ENCODE measurements at regions not wholly inside any gene's neighbourhood (a gene's known extent, or its start where the extent isn't known, plus 50 kb on each side); places are given as distances from the start of the nearest gene placed in this dataset.
"Not testable (repeated sequence)": the region's sequence is repeated elsewhere in the genome, so short reads cannot be mapped to it uniquely, and the experiment has no call there.

DNA sequence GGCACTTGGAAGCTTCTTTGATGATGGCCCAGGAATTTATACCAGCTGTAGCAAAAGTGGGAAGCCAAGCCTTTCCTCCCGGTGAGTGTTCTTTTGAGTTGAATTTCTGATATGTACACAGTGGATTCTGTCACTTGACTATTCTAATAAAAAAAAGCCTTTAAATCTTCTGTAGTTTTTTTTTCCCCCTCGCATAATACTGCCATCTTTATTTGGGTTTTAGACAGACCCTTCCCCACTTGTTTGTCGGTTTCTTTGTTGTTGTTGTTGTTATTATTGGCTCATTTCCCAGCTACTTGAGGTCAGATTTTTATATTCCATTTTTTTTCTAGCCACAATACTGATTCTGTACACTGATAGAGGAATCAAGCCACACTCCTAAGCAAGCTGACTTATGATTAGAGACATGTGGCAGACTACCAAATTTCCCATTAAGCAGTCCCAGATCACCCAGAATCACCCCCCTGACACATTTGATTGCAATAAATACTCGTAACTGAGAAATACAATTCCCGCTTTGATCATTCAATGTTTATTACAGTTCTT lies 122.4 kb upstream of the IL12A start:
- DNase-seq (ENCODE audit: low read depth in 2 of 2) = no peak

DNA sequence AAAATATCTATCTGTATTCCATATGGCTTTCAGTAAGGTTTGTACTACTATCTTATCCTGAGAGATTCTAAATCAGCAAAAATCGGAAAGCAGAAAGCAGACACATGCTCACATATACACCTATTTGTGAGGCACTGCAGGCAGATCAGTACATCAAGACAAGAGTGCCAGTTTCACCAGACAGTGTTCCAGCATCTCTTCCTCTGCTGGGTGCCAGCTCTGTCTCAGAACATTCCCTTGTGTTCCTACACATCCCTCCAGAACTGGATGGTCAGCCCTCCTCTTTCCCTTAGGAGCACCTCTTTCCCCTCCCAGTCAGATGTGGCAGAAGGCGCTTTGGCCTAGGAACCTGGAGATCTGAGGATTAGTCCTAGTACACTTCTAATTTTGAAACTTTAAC lies 121.3 kb upstream of the IL12A start:
- no peak for DNase-seq (ENCODE audit: low read depth in 2 of 2)

- no peak for DNase-seq (ENCODE audit: low read depth in 2 of 2)
Measured at GRCh38 chr3:159870723-159871122, 117.9 kb upstream of the IL12A start.

DNA sequence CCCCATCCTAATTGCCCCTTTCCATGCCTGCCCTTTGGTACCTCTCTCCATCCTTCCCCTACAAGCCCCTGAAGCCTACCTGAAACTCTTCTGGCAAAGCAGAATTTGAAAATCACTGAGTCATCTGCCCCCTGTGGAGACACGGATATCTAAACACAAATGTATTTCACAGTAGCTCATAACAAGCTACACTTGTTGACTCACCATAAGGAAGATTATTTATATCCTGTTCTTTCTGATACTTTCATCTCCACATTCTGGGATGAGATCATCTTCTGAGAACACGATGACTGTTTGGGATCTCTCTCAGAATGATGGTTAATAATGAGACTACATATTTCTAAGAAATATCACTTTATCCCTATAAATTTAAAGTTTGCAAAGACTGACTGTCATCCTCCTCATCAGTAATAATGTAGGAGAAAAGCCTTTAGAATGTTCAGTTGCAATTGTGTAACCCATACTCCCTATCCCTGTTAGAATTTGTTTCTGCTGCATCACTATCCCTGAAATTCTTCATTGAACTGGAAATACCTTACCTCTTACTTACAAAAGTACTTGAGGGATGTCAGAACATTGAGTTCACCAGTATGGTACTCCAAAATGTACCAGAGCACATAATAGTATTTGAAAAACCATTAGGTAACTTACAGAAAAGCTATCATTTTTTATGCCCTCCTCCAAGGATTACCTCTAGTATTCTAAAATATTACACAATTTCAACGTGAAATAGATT lies 116.1 kb upstream of the IL12A start:
- DNase-seq (ENCODE audit: low read depth in 2 of 2) = no peak

DNA sequence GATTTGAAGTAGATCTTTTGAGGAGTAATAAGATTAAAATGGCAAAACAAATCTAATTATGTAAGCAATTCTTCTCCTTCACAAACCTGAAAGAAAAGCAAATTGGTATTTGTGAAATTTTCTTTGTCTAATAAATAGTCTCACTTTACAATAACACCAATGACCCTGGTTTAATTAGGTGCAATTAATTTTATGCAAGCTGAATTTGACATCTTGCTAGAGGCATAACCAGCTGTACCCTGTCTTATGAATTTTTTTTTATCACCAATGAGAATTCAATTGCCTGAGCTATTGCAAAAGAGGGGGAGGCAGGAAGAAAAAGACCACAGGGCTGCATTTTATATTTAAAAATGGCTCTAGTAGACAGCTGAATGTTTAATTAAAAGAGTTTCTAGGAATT lies 113.5 kb upstream of the IL12A start:
- DNase-seq (ENCODE audit: low read depth in 2 of 2) = no peak

DNA sequence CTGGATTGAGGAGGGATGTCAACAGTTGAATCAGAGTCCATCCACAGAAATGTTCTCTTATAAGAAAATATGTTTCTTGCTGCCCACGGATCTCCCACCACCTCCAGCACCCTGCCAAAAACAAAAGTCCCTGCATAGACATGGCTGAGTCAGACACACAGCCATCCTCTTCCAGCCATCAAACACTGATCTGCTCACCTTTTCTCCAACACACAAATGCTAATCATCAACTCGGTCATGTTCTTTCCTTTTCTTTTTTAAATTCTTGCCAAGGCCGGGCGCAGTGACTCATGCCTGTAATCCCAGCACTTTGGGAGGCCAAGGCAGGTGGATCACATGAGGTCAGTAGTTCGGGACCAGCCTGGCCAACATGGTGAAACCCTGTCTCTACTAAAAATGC lies 110.7 kb upstream of the IL12A start:
- no peak for DNase-seq (ENCODE audit: low read depth in 2 of 2)

DNA sequence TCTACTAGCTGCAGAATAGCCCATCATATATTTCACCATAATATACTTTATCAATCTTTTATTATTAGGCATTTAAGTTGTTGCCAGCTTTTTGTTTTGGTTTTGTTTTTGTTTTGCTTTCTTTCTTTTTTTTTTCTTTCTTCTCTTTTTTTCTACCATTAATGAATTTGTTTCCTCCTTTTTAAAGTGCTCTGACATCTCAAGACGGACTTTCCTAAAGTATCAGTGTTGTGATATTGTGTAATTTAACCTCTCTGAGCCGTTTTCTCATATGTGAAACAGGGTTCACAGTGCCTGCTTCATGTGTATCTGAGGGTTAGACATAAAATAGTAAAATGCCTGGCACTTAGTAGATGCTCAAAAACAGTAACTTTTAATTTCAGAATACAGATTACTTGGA lies 109.5 kb upstream of the IL12A start:
- DNase-seq (ENCODE audit: low read depth in 2 of 2) = no peak

- DNase-seq (ENCODE audit: low read depth in 2 of 2) = no peak
Measured at GRCh38 chr3:159879598-159879997, 109.0 kb upstream of the IL12A start.

- DNase-seq (ENCODE audit: low read depth in 2 of 2) = no peak
Measured at GRCh38 chr3:159881208-159881607, 107.4 kb upstream of the IL12A start.

DNA sequence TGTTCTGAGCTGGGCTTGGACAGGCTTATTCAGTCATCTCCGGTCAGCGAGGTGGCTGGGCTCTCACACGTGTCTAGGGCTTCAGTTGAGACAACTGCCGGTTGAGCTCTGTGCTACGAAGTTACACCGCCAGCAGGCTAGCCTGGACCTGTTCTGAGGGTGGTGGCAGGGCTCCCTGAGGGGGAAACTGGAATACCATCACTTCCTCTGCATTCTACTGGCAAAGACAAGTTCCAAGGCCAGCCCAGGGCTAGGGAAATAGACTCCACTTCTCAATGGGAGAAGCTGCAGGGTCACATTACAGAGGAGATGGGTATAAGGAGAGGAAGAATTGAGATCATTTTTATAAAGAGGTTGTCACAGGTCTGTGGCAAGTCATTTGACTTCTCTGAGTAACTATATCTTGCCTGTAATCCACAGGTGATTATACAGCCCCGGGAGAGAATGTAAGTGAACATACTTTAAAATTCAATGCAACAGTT lies 106.8 kb upstream of the IL12A start:
- no peak for DNase-seq (ENCODE audit: low read depth in 2 of 2)

GRCh38 chr3:159882367-159882766 lies 106.3 kb upstream of the IL12A start:
- DNase-seq (ENCODE audit: low read depth in 2 of 2) = no peak

DNA sequence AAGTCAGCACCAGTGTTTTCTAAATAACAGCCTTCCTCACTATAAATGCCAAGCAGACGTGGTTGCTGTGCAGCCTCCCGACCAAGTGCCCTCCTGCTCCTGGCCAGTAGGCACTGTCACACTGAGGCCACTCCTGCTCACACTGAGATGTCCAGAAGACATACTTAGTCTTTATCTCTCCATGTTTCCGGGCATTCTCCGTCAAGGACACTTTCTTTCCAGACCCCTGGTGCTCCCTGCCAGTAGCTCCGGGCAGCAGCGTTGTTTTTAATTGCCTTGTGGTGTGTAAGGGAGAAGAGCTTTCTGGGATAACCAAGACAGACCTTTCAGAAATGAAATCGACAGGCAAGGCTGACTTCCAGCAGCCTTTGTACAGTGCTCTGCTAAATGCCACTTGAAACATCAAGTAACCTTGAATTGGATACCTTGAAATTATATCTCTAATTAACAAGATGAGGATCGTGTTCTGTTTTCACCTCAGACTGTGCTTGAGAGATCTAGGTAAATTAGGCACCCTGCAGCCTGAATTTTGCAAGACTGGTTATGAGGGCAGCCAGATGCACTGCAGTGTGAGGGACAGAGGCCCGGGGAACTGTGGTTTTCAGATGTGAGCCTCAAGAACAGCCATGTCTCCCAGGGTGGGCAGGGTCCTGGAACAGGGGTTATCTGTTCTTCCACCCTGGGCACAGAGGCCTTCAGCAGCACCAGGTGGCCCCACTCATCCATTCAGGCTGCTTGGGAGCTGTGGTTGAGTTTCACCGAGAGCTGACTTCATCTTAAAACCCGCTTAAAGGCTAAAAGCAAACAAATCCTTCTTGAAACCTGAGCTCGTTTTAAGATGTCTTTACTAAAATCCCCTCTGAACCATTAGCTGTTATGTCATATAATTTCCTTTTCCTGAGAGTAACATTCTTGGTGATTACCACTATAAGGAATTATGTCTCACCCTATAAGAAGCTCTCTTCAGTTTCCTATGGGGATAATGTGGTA lies 105.5 kb upstream of the IL12A start:
- no peak for DNase-seq (ENCODE audit: low read depth in 2 of 2)

GRCh38 chr3:159884661-159885402 lies 103.8 kb upstream of the IL12A start:
- no peak for DNase-seq (ENCODE audit: low read depth in 2 of 2)

DNA sequence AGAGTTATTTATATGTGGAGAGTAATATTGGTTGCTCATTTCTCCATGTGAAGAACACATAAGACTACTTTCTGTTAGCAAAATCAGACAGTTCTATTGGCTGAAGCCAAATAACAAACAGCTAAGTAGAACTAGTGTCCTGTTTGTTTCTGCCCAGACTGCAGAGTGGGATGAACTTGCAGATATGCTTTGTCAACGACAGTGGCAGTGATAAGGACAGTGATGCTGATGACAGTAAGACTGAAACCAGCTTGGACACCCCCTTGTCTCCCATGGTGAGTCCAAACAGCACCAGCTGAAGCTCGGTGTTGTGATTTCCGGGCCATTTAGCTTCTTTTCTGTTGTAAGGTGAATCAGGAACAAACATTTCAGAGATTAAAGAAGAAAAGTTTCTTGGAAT lies 102.6 kb upstream of the IL12A start:
- no peak for DNase-seq (ENCODE audit: low read depth in 2 of 2)

DNA sequence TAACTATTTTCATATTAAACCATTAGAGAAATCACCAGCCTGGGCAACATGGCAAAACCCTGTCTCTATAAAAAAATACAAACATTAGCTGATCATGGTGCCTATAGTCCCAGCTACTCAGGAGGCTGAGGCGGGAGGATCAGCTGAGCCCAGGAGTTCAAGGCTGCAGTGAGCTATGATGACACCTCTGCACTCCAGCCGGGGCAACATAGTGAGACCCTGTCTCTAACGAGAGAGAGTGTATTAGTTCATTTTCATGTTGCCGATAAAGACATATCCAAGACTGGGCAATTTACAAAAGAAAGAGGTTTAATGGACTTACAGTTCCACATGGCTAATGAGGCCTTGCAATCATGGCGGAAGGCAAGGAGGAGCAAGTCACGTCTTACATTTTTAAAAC lies 102.1 kb upstream of the IL12A start:
- DNase-seq (ENCODE audit: low read depth in 2 of 2) = not testable (repeated sequence)

- DNase-seq (ENCODE audit: low read depth in 2 of 2) = no peak
Measured at GRCh38 chr3:159887168-159887567, 101.5 kb upstream of the IL12A start.

DNA sequence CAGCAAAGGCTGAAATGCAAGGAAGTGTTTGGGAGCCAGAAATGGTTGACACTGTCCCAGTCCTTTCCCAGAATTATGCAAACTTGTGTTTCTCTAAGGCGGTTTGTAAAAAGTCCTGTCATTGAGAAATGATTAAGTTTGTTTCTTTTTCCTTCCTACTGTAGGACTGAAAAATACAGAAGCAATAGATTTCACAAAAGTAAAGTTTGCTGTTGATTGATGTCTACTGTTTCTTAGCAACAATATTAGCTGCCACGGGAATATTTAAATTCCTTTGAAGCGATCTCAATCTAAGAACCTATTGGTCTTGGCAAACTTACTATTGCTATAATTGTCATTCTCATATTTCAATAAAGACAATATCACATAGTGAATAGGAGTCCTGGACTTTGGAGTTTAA lies 100.7 kb upstream of the IL12A start:
- no peak for DNase-seq (ENCODE audit: low read depth in 2 of 2)

- DNase-seq (ENCODE audit: low read depth in 2 of 2) = no peak
Measured at GRCh38 chr3:159892171-159892795, 96.4 kb upstream of the IL12A start.

GRCh38 chr3:159892801-159893200 lies 95.8 kb upstream of the IL12A start:
- no peak for DNase-seq (ENCODE audit: low read depth in 2 of 2)

DNA sequence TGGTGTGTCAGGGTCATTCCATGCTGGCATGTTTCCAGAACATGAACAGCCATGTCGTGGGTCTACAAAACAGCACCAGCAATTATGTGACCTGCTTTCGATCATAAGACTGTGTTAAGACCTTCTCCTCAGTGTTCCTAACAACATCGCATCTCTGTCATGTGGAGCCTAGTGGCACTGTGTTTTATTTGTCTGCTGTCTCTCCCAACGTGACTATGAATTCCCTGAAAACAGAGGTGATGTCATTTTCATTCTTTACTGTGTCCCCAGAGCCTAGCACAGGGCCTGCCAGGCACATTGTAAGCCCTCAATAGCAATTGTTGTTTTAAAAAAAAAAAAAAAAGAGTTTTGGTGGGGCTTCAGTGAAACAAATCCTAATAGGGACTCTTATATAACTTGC lies 94.2 kb upstream of the IL12A start:
- DNase-seq (ENCODE audit: low read depth in 2 of 2) = no peak

GRCh38 chr3:159895430-159895829 lies 93.2 kb upstream of the IL12A start:
- no peak for DNase-seq (ENCODE audit: low read depth in 2 of 2)

All from stimulated activated CD8-positive, alpha-beta memory T cell treated with anti-CD3 and anti-CD28 coated beads, Interleukin-15, amount 100 ng/mL, for 48 hours (primary cell).